Posterior cingulate gyrus (tissue), 11 donors: ENCODE measurements at regions not wholly inside any gene's neighbourhood (a gene's known extent, or its start where the extent isn't known, plus 50 kb on each side); places are given as distances from the start of the nearest gene placed in this dataset.
A peak's percentile ranks its signal among the peaks of the same experiment; 100 is the strongest.
"Not testable (repeated sequence)": the region's sequence is repeated elsewhere in the genome, so short reads cannot be mapped to it uniquely, and the experiment has no call there.

Source experiments
- DNase-seq, 10 donors: peaks; one replicate each; pipeline versions ENCODE4 v3.0.0 to v3.0.0-alpha.2; 2020 to 2021; ENCODE audit warnings: mixed read lengths in 3 of 10
- intact Hi-C: fragments of 100-400 bp; cut with DNase I; formaldehyde crosslinking; loops from one replicate; pipeline ENCODE4 v1.15.1; 2023

- intact Hi-C loops, result no loop called here
- no peak for DNase-seq
These were observed 120.0 kb downstream of the KCNA5 start for GRCh38 chr12:5163661-5164060.

GRCh38 chr12:5165296-5165970 lies 121.8 kb downstream of the KCNA5 start:
- DNase-seq, result no peak
- intact Hi-C loops, result no loop called here

GRCh38 chr12:5166976-5167375 lies 123.3 kb downstream of the KCNA5 start:
- intact Hi-C loops, result no loop called here
- DNase-seq, result peak in 1 of 10 donors; percentile 2

- intact Hi-C loops, result no loop called here
- DNase-seq, result no peak
These were observed 124.5 kb downstream of the KCNA5 start for GRCh38 chr12:5168148-5168547.

GRCh38 chr12:5170844-5171243 lies 127.2 kb downstream of the KCNA5 start:
- intact Hi-C loops, result loop anchor here (5.0 kb wide), 1 partner anchor 271 kb away; no protein-coding TSS in a partner anchor

GRCh38 chr12:5171701-5172100 lies 128.0 kb downstream of the KCNA5 start:
- intact Hi-C loops, result loop anchor here (5.0 kb wide), 1 partner anchor 271 kb away; no protein-coding TSS in a partner anchor
- DNase-seq, result peak in 1 of 10 donors; percentile 18

More at GRCh38 chr12:5170844-5171243, 127.2 kb downstream of the KCNA5 start:
- DNase-seq, result no peak

- no peak for DNase-seq
- intact Hi-C loops, result loop anchor here (5.0 kb wide), 1 partner anchor 269 kb away; no protein-coding TSS in a partner anchor
These were observed 129.2 kb downstream of the KCNA5 start for GRCh38 chr12:5172886-5173285.

GRCh38 chr12:5173511-5174011 lies 129.9 kb downstream of the KCNA5 start:
- DNase-seq, result no peak
- intact Hi-C loops, result loop anchor here (5.0 kb wide), 1 partner anchor 269 kb away; no protein-coding TSS in a partner anchor

- DNase-seq, intact Hi-C loops: not testable (repeated sequence)
These were observed 131.7 kb downstream of the KCNA5 start for GRCh38 chr12:5175415-5175814.

- intact Hi-C loops, result no loop called here
- DNase-seq, result no peak
These were observed 132.4 kb downstream of the KCNA5 start for GRCh38 chr12:5176036-5176435.

- intact Hi-C loops, result no loop called here
- DNase-seq, result no peak
These were observed 133.4 kb downstream of the KCNA5 start for GRCh38 chr12:5177096-5177495.

- intact Hi-C loops, result no loop called here
- DNase-seq, result no peak
These were observed 134.1 kb downstream of the KCNA5 start for GRCh38 chr12:5177731-5178130.

GRCh38 chr12:5178571-5178970 lies 134.9 kb downstream of the KCNA5 start:
- intact Hi-C loops, result no loop called here
- no peak for DNase-seq

- DNase-seq, result no peak
- intact Hi-C loops, result no loop called here
These were observed 136.8 kb downstream of the KCNA5 start for GRCh38 chr12:5180496-5180895.

- intact Hi-C loops, result no loop called here
- no peak for DNase-seq
These were observed 140.5 kb downstream of the KCNA5 start for GRCh38 chr12:5184186-5184585.

GRCh38 chr12:5185435-5186069 lies 141.9 kb downstream of the KCNA5 start:
- DNase-seq, result no peak
- intact Hi-C loops, result no loop called here

- intact Hi-C loops, result no loop called here
These were observed 143.0 kb downstream of the KCNA5 start for GRCh38 chr12:5186715-5187114.

GRCh38 chr12:5187136-5187535 lies 143.5 kb downstream of the KCNA5 start:
- DNase-seq, result no peak
- intact Hi-C loops, result no loop called here

More at GRCh38 chr12:5186715-5187114, 143.0 kb downstream of the KCNA5 start:
- DNase-seq, result no peak

GRCh38 chr12:5188472-5188871 lies 144.8 kb downstream of the KCNA5 start:
- no peak for DNase-seq
- intact Hi-C loops, result no loop called here

GRCh38 chr12:5189173-5189572 lies 145.5 kb downstream of the KCNA5 start:
- DNase-seq, result no peak
- intact Hi-C loops, result no loop called here

- intact Hi-C loops, result no loop called here
- no peak for DNase-seq
These were observed 148.3 kb downstream of the KCNA5 start for GRCh38 chr12:5191803-5192538.
